DMS153 treated with DMSO at 0.1 percent for 48 hours (cell line): ENCODE measurements at regions not wholly inside any gene's neighbourhood (a gene's known extent, or its start where the extent isn't known, plus 50 kb on each side); places are given as distances from the start of the nearest gene placed in this dataset.

ENCODE experiments used
- DNase-seq: peaks from one replicate; lab custom pipeline; 2025; ENCODE audit not compliant: unreplicated experiment; lab: John Stamatoyannopoulos, UW

- DNase-seq, result no peak
Measured at GRCh38 chr9:115362101-115362500, 244.1 kb upstream of the TNC start.

DNA sequence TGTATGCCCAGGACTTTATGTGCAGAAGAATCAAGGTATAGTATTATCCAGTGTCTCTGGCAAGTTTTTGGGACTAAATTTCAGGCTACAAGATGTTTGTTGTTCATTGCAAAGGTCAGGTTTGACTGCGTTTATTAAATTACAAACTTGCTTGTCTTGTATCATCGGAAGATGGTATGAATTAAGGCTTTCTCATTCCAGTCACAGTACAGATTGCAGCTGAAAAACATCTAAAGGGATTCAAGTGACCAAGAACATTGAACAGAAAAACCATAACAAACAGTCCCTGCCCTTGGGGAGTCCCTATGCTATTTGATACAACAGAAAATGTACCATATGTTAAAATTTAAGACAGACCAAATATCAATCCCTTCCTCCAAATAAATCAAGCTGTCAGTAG is 244.7 kb upstream of the TNC start:
- DNase-seq, result no peak

DNA sequence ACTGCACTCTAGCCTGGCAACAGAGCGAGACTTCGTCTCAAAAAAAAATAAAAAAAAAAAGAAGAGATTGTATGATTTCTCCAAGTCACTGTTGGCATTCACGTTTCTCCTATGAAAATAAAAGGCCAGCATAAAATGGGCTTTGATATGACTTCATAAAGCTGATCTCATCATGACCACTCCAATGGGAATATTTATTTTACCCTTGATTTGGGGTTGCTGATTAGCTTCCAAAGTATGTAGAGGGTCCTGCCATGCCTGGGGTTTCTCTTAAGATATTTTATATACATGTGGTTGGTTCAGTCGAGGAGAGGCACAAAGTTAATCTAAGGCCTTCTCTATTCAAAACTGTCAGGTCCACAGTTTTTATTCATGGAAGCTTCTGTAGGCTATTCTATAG is 247.0 kb upstream of the TNC start:
- DNase-seq, result no peak

DNA sequence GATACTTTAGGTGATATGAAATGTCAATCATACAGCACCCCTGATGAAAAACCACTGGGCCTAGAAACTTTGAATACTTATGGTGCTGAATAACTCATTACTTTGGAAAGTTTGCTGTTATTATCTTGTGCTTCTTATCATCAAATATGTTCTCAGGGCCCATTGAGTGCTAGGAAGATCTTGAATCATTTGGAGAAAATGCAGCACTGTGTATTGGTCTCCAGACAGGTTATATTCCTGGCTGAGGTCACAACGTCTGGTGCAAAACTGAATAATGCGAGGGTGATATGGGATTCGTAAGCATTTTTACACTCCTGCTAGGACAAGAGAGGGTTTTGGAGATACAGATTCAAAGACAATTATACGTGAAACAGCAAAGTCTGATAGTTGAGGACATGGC is 249.4 kb upstream of the TNC start:
- no peak for DNase-seq

- no peak for DNase-seq
Measured at GRCh38 chr9:115367780-115368525, 250.0 kb upstream of the TNC start.

DNA sequence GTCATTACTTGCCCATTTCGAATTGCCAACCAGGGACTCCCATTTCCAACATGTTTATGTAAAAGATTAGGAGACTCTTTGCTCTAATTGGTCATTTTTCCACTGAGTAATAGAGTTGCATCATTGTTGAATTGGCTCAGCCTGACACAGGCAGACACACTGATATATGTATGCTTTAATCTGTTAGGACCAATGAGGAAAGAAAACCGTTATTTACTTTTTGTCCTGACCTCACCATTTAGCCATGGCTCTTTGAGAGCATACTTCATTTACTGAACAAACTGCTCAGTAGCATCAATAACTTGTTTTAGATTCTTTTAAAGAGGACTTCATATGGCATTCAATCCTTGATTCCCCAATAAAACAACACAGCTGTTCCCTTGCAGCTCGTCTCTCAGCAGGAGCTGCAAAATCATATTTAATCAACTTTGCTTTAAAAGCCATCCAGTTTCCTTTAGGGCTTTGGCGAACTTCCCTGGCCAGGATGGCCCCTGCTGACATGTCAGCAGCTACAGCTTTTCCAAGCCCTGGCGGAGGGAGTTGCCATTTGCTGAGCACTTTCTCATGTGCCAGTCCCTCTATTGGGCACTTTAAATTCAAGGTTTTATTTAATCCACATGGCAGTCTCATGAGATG is 251.5 kb upstream of the TNC start:
- no peak for DNase-seq

DNA sequence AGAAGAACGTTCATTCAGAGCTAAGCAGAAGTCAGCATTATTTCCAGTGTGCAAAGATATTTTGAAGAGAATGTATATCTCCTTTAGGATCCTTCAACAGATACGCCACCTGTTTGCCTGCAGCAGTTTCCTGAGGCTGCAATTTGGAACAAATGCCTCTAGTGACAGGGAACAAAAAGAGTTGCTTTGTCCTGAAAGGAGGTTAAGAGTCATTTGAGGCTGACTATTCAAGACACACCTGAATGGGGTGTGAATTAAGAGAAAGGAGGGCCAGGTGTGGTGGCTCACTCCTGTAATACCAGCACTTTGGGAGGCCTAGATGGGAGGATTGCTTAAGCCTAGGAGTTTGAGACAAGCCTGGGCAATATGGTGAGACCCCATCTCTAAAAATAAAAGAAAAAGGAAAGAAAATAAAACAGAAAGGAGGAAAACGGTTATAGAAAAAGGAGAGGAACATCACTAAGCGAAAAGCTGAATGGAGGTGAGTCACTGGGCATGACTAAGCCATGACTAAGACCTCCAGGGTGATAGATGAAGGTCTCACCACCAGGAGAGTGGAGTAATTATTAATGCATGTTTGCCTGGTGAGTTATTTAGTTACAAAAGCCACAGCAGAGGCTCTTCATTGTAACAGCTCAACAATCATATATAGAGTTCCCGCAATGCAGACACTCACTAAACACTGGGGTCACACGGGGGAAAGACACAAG is 255.2 kb upstream of the TNC start:
- DNase-seq, result no peak

DNA sequence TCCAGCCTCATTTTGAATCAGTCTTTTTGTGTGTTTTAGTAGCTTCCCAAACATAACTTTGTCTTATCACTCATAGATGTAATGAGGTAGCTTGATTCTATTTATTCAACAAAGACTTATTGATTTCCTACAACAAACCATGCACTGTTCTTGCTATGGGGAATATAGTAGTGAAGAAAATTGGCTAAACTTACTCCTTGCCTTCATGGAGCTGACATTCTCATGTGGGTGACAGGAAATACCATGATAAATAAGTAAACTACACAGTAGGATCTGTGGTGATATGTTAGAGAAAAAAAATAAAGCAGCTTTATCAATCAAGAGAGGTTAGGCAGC is 255.7 kb upstream of the TNC start:
- no peak for DNase-seq

GRCh38 chr9:115374724-115375268 is 256.8 kb upstream of the TNC start:
- no peak for DNase-seq

DNA sequence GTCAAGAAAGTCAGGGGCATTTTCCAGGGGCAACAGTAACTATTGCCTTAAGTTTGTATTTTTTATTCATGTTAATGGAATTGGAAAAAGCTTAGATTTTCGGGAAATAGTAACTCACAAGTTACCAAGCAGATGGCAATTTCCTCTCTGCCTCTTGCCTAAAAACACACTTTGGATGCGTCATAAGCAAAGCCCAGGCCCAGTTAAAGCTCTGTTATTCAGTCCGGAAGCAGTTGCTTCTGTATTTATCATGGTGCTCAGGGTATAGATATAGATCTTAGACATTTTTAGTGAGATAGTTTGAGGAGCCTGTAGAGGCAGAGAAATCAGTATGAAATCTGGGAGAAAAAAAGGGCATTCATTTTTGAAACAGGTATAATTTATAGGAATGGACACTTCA is 260.3 kb upstream of the TNC start:
- DNase-seq, result no peak

DNA sequence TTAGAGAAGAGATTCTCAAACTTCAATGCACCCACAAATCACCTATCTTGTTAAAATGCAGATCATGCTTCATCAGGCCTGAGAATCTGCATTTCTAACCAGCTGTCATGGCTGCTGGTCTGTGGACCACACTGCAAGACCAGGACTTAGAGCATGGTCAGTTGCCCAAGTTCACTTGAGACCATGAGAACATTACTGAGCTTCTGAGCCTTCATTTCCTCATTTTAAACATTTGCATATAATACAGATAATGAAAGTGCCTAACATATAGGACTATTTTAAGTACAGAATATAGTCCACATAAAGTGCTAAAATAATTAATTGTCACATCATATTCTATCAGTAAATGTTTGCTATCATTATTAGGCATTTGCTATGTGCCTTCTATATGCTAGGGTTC is 260.8 kb upstream of the TNC start:
- no peak for DNase-seq

GRCh38 chr9:115379719-115380118 is 261.8 kb upstream of the TNC start:
- DNase-seq, result no peak

DNA sequence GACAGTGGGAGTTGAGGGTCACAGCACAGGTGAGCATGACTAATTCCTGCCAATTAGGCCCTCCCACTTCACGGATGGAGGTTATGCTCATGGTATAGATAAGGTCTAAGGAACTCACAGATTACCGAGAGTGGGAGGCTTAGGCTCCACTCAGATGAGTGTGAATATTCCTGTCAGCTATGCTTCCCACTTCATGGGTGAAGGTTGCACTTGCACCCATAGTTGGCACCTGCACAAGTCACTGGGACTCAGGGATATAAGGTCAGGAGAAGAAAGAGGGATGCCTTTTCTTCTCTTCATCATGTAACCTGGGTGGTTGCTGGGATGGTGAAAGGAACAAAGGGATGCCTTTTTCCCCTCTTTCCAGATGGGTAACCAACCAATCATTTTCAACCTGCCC is 264.9 kb upstream of the TNC start:
- no peak for DNase-seq

- no peak for DNase-seq
Measured at GRCh38 chr9:115385383-115386122, 267.6 kb upstream of the TNC start.

DNA sequence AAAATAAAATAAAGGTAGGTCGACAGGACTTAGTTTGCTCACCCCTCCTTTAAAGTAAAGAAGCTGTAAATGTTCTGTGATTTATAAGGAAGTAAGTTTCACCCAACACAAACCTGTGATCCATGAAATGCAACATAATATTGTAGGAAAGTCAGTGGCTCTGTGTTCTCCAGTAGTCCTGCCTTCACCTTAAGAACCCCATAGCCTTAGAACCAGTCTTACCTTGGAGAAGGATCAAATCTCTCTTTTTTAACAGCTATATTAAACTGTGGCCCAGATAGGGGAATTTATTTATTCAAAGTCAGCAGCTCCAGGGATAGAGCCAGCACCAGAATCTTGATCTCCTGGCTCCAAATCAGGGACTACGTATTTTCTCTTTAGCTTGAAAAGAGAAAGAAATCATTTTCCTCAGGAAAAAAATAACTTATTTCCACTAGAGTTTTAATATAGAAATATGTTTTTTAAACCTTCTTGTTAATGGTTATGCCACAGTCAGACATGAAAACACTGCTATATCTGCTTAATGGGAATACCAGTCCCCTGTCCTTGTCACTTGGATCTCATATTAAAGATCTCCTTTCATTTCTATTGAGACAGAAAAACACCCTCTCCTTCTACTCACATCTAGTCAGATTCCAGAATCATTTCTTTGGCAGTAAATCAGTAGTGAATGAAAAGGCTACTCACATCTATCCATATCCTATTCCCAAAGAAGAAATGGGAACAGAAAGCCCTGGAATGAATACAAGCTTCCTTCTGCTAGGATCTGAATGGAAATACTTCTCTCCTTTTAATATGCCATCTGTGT is 269.2 kb upstream of the TNC start:
- no peak for DNase-seq

- no peak for DNase-seq
Measured at GRCh38 chr9:115391168-115391825, 273.3 kb upstream of the TNC start.

DNA sequence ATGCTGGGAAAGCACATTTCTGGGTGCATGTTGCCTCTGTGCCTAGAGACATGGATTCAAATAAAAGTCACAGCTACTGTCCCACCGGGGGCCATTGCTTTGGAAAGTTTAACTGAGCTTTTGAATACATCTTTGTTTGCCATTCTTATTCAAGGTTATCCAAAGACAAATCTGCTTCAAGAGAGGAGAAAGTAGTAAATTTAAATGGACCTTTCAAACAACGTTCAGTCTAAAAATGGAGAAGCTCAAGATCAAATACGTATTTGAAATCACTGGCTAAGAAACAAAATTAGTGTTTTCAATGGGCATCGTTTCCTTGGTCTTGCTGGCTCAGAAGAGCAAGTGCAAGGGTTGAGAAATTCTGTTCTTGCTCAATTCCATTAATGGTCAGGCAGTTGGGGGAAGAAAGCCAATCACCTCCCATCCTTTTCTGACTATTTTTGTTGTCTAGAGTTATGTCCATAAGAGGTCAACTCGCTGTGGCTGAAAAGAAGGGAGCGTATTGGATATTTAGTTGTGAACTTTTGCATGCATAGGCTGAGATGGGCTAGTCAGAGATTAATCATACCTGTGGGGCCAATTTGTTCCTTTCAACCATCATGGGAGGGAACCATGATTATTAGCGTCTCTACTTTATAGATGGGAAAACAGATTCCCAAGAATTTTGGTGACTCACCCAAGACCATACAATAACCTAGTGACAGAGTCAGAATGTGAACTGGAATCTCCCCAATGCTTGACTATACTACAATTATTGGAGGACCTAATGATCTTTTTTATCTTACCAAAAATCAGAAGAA is 276.2 kb upstream of the TNC start:
- DNase-seq, result no peak

DNA sequence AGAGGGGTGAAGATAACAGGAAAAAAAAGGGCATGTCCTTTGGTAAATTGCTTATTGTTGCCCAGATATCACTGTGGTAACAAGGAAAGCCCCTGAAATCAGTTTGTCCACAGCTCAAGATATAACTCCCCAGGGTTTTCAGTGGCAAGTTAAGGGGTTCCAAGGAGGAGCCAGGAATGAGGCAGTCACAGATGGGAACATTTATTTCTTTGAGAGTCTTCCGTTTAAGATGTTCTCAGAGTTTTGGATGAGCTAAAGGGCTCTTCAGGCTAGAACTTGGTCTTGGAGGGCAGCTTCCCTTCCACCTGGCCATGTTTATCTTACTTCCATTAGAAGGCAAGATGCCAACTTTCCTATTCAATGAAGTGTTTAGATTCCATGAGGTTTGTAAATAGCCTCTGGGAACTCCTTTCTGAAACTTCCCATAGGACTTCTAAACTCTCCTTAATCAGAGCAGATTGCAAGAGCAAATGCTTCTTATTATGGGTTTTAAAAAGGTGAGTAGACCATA is 277.6 kb upstream of the TNC start:
- peak; percentile 45 for DNase-seq

DNA sequence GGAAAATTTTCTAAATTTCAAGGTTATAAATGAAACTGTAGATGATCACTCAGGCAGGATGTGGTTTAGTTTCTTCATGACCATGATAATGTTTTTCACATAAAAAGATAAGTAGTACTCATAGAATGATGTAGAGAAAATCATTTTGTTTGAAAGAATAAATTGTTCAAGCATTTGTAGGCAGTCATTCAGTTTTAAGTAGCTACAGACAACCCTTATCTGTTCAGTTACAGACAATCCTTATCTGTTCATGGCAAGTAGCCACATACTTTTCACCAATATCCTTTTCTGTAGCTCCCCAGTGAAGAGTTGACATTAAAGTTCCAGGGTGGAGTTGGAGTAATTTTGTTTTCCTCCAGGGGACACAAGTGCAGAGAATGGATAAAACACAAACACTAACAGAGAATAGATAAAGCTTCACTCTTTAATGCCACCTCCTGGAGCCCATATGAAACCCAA is 278.1 kb upstream of the TNC start:
- peak; percentile 48 for DNase-seq
